OCI-LY3 (cell line): ENCODE measurements at regions not wholly inside any gene's neighbourhood (a gene's known extent, or its start where the extent isn't known, plus 50 kb on each side); places are given as distances from the start of the nearest gene placed in this dataset.

Source experiments
- EZH2phosphoT487 ChIP-seq: fragments of 200-600 bp; shearing (Covaris generic); IDR thresholded peaks from 2 replicates; pipeline ENCODE4 v1.6.1; 2018; ENCODE audit warnings: antibody characterized with exemption, mixed run types, low read depth
- TF ChIP-seq, protein P1 (sequence below): fragments of 200-600, 300-600 bp; sonication (generic); IDR thresholded peaks from 2 replicates; pipeline ENCODE4 v1.5.1; 2014; ENCODE audit warnings: antibody characterized with exemption, low read length, low read depth

DNA sequence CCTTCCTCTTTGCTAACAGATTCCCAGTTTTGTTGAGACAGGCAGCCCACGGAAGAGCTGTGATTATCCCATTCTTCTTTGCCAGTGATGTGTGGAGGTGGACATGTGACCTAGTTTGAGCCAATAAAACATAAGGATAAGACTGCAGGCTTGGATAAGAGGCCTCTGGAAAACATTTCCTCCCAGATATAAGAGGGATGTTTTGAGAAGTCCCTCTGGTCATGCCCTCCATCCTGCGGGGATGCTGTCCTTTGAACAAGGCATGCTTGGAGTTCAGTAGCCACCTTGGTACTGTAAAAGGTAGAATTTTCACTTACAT, 155.7 kb downstream of the TM2D1 start:
- TF ChIP-seq EZH2phosphoT487, result no peak
- TF ChIP-seq, protein P1, sequence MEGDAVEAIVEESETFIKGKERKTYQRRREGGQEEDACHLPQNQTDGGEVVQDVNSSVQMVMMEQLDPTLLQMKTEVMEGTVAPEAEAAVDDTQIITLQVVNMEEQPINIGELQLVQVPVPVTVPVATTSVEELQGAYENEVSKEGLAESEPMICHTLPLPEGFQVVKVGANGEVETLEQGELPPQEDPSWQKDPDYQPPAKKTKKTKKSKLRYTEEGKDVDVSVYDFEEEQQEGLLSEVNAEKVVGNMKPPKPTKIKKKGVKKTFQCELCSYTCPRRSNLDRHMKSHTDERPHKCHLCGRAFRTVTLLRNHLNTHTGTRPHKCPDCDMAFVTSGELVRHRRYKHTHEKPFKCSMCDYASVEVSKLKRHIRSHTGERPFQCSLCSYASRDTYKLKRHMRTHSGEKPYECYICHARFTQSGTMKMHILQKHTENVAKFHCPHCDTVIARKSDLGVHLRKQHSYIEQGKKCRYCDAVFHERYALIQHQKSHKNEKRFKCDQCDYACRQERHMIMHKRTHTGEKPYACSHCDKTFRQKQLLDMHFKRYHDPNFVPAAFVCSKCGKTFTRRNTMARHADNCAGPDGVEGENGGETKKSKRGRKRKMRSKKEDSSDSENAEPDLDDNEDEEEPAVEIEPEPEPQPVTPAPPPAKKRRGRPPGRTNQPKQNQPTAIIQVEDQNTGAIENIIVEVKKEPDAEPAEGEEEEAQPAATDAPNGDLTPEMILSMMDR, result no peak
